ENCODE measurements at regions not wholly inside any gene's neighbourhood (a gene's known extent, or its start where the extent isn't known, plus 50 kb on each side); places are given as distances from the start of the nearest gene placed in this dataset.

- Histone ChIP-seq H3K9me3 (peaks cover 0 to 6% (median 0%) of the 10 kb centered on the region in 3 donors), H3K27me3 (no peaks in the 10 kb centered on the region), H3K4me1 (no peaks in the 10 kb centered on the region), H3K27ac (no peak overlapping the region), H3K4me3 (no peak overlapping the region), H3K36me3 (no peaks in the 10 kb centered on the region)
- ATAC-seq: no peak
- WGBS, 2 donors (ENCODE audit: low coverage in 1 of 2): 76 to 94% methylated on average over 2 of the region's 2 CpGs
- TF ChIP-seq POLR2AphosphoS5 (IDR thresholded peaks at IDR 0.05) (no peak), CTCF (IDR thresholded peaks at IDR 0.05) (no peak), EP300 (IDR thresholded peaks at IDR 0.05) (no peak), POLR2A (IDR thresholded peaks at IDR 0.05) (no peak)
Observed at GRCh38 chr2:212922701-212923100, 228.7 kb downstream of the IKZF2 start.

- no peak overlapping the region for H3K27ac ChIP-seq
- no peak overlapping the region for H3K4me3 ChIP-seq
- no peaks in the 10 kb centered on the region for H3K36me3 ChIP-seq
- H3K27me3 ChIP-seq: no peaks in the 10 kb centered on the region
- TF ChIP-seq POLR2AphosphoS5 (IDR thresholded peaks at IDR 0.05) (no peak), CTCF (IDR thresholded peaks at IDR 0.05) (no peak), EP300 (IDR thresholded peaks at IDR 0.05) (no peak), POLR2A (IDR thresholded peaks at IDR 0.05) (no peak)
- ATAC-seq: no peak
- H3K4me1 ChIP-seq: no peaks in the 10 kb centered on the region
- H3K9me3 ChIP-seq: peaks cover 0 to 6% (median 0%) of the 10 kb centered on the region in 3 donors
Observed at GRCh38 chr2:212921711-212922110, 229.7 kb downstream of the IKZF2 start.

GRCh38 chr2:212921061-212921460, 230.4 kb downstream of the IKZF2 start:
- 85 to 88% methylated on average over 3 of the region's 3 CpGs for WGBS, 2 donors (ENCODE audit: low coverage in 1 of 2)
- Histone ChIP-seq H3K4me1 (no peaks in the 10 kb centered on the region), H3K27me3 (no peaks in the 10 kb centered on the region), H3K9me3 (peaks cover 0 to 6% (median 0%) of the 10 kb centered on the region in 3 donors), H3K4me3 (no peak overlapping the region), H3K27ac (no peak overlapping the region), H3K36me3 (no peaks in the 10 kb centered on the region)
- ATAC-seq: no peak
- TF ChIP-seq POLR2AphosphoS5 (IDR thresholded peaks at IDR 0.05): no peak
- TF ChIP-seq EP300 (IDR thresholded peaks at IDR 0.05): no peak

DNA sequence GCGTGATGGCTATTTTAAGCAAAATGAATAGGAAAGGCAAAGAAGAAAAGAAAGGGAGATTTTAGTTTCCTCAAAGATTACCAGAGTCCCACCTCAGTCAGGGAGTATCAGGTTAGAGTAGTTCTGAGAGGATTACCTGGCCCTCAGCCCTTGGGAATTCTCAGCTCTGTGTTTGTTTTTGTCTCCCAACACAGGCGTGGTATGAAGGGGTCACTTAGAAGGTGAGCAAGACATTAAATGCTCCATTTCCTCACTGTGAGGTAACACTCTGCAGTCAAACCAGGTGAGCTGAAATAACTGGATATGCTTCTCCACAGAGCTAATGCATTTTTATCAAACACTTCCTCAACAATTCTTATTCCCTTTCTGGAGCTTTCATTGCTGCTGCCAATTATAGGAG, 232.2 kb downstream of the IKZF2 start:
- no peaks in the 10 kb centered on the region for H3K9me3 ChIP-seq
- H3K4me3 ChIP-seq: no peak overlapping the region
- no peaks in the 10 kb centered on the region for H3K4me1 ChIP-seq
- H3K27me3 ChIP-seq: no peaks in the 10 kb centered on the region
- no peaks in the 10 kb centered on the region for H3K36me3 ChIP-seq
- TF ChIP-seq EP300 (IDR thresholded peaks at IDR 0.05) (no peak), POLR2A (IDR thresholded peaks at IDR 0.05) (no peak), POLR2AphosphoS5 (IDR thresholded peaks at IDR 0.05) (no peak), CTCF (IDR thresholded peaks at IDR 0.05) (no peak)
- 61 to 100% methylated on average over 1 to 2 of the region's 2 CpGs for WGBS, 2 donors (ENCODE audit: low coverage in 1 of 2)
- H3K27ac ChIP-seq: no peak overlapping the region
- ATAC-seq: no peak

DNA sequence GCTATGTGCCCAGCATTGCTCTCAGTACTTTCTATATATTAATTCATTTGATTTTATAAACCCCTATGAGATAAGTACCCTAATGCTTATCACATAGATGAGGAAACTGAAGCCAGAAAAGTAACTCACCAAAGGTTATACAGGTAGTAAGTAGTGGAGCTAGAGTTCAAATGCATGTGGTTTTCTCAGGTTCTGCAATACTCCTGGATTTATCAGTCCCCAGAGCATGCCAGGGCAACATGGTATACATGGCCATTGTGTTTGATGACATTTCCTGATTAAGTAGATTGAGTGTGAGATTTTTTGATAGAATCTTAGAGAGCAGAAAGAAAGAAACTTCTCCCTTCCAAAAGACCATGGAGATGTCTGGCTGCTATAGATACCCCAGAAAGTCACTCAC, 233.1 kb downstream of the IKZF2 start:
- Histone ChIP-seq H3K4me1 (no peaks in the 10 kb centered on the region), H3K27ac (no peak overlapping the region), H3K4me3 (no peak overlapping the region), H3K9me3 (no peaks in the 10 kb centered on the region), H3K36me3 (no peaks in the 10 kb centered on the region), H3K27me3 (no peaks in the 10 kb centered on the region)
- TF ChIP-seq EP300 (IDR thresholded peaks at IDR 0.05) (no peak), POLR2A (IDR thresholded peaks at IDR 0.05) (no peak), POLR2AphosphoS5 (IDR thresholded peaks at IDR 0.05) (no peak), CTCF (IDR thresholded peaks at IDR 0.05) (no peak)
- ATAC-seq: no peak

All from gastroesophageal sphincter (tissue), 4 donors.